Cardiac septum (tissue), 1 donor: ENCODE measurements at regions not wholly inside any gene's neighbourhood (a gene's known extent, or its start where the extent isn't known, plus 50 kb on each side); places are given as distances from the start of the nearest gene placed in this dataset.
"Not testable (repeated sequence)": the region's sequence is repeated elsewhere in the genome, so short reads cannot be mapped to it uniquely, and the experiment has no call there.

Experiments used
- DNase-seq: peaks from one replicate; pipeline ENCODE4 v3.0.0-alpha.2; 2020; ENCODE audit warnings: low spot score
- intact Hi-C: fragments of 100-400 bp; cut with DNase I; formaldehyde crosslinking; loops from one replicate; pipeline ENCODE4 v1.14.0; 2022
- donor health status: DM: no; HTN: no; CAD: no.

DNA sequence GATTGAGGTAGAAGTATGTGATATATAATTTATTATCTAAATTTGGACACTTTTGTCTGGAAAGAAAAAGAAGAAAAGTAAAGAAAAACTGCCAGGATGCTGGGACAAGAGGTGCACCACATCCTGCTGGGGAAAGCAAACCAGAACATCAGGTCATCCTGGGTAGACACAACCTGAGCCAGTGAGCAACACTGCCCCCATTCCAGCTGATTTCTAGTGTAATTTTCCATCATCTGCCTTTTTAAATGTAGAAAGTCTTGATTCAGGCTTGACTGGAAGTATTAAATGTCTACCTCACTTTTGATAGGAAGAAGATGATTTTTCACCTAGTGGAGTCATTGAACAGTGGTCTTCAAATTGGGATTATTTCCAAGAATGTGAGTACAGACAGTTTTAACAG, 1164.5 kb upstream of the CITED2 start:
- intact Hi-C loops, result loop anchor here (10.0 kb wide), 2 partner anchors 236 to 1164 kb away; partner anchors contain the start of gene CITED2
- no peak for DNase-seq

DNA sequence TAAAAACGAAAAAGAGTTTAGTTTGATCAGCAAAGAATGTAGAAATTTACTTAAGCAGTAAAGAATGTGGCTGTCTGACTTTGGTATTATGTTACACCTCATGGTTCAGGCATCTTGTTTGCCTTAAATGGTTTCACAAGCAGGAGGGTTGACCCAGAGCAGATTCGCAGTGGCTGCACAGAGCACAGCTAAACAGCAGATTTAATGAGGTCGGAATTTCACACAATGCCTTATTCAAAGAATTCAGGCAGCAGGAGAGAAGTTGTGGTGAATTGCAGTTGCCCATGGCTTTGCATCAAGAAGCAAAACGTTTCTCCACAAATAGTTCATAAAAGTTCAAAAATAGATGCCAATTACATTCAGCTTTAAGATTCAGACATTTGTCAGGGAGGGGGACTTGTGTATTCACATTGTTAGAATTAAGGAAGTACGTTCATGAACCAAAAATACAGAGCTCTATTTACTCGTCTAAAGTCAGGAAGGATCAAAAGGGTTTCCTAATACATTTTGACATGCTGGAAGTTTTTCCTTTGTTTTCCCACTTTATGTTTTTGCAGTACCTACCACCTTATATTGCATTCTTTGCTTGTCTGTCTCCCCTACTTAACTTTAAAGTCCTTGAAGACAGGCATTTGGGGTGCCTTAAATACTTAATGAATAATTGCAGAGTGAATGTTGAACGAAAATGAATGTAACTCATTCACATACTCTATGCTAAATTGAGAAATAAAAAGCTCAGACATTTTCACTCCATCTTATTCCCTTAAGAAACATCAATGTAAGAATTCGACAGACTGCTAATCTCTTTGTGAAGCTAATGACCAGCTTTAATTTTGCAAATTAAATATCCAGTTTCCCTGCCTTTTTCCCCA, 1163.6 kb upstream of the CITED2 start:
- no peak for DNase-seq
- intact Hi-C loops, result loop anchor here (10.0 kb wide), 2 partner anchors 237 to 1163 kb away; partner anchors contain the start of gene CITED2

DNA sequence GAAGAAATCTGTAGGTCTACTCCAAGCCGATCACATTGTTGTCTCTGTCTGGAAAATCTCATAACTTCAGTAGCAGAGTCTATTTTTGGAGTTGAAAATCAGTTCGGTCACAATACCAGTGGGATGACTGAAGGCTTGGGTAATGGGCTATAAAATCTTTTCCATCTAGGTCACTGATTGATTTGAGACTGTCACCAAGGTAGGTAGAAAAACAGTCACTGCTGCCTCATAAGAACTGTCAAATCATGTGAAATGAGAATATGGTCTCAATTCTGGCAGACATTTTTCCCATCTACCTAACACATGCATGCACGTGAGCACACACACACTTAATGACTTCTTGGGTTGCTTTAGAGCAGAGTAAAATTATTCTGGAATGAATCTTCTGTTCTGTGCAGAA, 1162.8 kb upstream of the CITED2 start:
- no peak for DNase-seq
- intact Hi-C loops, result loop anchor here (10.0 kb wide), 2 partner anchors 238 to 1162 kb away; partner anchors contain the start of gene CITED2

DNA sequence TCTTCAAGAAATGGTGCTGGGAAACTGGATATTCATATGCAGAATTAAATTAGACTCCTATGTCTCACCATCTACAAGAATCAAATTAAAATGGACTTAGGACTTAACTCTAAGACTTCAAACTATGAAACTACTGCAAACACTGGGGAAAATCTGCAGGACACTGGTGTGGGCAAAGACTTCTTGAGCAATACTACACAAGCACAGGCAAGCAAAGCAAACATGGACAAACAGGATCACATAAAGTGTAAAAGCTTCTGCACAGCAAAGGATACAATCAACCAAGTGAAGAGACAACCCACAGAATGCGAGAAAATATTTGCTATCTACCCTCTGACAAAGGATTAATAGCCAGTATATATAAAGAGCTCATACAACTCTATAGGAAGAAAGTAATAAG, 1161.1 kb upstream of the CITED2 start:
- DNase-seq, result no peak
- intact Hi-C loops, result loop anchor here (10.0 kb wide), 2 partner anchors 239 to 1161 kb away; partner anchors contain the start of gene CITED2

DNA sequence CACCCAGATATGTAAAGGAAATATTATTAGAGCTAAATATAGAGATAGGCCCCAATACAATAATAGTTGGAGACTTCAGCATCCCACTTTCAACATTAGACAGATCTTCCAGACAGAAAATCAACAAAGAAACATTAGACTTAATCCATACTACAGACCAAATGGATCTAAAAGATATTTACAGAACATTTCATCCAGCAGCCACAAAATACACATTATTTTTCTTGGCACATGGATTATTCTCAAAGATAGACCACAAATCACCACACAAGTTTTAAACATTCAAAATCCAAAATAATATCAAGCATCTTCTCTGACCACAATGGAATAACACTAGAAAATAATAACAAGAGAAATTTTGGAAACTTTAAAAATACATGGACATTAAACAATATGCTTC, 1159.1 kb upstream of the CITED2 start:
- no peak for DNase-seq
- intact Hi-C loops, result loop anchor here (10.0 kb wide), 2 partner anchors 241 to 1159 kb away; partner anchors contain the start of gene CITED2

DNA sequence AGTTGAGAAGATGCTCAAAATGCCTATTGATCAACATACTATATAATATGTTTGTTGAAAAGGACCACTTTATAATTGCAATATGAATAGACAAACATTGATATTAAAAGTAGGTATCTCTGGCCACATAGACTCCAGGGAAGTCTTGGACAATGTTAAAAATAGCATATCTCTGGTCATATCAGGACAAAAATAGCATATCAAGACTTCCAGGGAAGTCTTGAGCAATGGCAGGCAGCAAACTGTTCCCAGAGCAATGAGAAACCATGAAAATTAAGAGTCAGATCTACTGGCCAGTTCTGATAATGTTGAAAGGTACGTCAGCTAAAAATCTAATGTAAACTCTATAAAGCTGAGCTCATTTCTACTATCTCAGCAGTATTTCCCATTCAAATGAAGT, 1130.3 kb upstream of the CITED2 start:
- DNase-seq, result no peak
- intact Hi-C loops, result no loop called here

DNA sequence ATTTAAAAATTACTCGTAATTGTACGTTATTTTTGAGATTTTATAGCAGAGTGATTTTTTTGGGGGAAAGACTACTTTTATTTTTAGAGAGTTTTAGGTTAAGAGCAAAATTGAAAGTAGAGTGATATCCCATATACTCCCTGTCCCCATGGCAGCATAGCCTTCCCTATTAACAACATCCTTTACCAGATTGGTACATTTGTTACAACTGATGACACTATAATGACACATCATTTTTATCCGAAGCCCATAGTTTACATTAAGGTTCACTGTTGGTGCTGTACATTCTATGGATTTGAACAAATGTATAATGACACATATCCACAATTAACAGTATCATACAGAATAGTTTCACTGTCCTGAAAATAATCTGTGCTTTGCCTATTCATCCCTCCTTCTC, 1126.4 kb upstream of the CITED2 start:
- intact Hi-C loops, result no loop called here
- DNase-seq, result no peak

DNA sequence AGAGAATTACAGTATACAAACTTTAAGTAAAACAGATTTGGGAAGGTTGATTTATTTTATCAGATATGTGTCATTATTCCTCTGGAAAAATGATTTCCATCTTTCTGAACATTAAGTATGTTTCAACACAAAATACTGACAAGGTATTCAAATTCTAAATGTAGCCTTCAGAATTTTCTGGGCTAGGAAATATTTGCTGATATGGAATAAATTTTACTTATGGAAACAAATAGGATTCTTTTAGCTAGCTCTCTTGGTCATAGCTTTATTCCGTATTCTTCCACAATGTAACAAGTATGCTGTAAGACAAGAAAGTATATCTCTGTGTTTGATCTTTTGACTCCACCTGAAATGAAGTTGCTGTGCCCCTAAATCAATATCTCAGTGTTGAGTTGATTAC, 1125.2 kb upstream of the CITED2 start:
- intact Hi-C loops, result no loop called here
- no peak for DNase-seq

DNA sequence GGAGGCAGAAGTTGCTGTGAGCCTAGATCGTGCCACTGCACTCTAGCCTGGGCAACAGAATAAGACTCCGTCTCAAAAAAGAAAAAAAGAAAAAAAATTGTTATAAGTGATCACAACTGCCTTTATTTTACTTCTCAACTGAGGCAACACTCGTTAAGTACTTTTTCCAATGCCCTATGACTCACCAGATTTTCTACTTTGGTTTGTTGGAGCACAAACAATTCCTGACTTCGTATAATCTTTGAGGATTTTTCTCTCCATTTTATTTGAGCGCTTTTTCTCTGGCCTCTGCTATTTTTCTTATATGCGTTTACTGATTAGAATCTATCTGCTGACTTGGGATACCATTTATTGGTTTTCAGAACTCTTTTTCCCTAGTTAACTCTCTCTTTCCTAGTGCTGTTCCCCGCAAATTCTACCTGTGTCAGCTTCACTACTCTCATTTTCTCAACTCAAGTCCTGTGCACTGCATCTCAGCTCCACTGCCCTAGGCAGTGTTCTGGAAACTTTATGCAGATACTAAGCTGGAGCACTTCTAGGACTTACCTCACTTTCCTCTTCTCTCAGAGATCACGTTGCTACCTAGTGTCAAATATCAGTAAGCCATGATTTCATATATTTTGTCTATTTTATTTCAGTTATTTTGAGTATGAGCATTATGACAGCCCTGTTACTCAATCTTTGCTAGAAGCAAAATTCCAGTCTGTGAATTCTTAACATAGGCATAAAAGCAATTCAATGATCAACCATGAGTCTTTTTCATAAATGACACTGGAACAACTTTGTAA, 1120.1 kb upstream of the CITED2 start:
- DNase-seq, result no peak
- intact Hi-C loops, result no loop called here

DNA sequence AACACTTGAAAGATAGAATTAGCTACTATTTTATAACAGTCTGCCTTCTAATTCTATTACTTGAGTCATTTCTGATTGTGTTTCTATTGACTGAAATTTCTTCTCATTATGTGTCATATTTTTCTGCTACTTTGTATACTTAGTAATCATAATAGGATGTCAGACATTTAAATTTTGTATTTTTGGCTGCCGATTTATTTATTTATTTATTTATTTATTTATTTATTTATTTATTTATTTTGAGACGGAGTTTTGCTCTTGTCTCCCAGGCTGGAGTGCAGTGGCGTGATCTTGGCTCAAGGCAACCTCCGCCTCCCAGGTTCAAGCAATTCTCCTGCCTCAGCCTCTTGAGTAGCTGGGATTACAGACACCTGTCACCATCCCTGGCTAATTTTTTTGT, 1119.0 kb upstream of the CITED2 start:
- intact Hi-C loops, DNase-seq: not testable (repeated sequence)

DNA sequence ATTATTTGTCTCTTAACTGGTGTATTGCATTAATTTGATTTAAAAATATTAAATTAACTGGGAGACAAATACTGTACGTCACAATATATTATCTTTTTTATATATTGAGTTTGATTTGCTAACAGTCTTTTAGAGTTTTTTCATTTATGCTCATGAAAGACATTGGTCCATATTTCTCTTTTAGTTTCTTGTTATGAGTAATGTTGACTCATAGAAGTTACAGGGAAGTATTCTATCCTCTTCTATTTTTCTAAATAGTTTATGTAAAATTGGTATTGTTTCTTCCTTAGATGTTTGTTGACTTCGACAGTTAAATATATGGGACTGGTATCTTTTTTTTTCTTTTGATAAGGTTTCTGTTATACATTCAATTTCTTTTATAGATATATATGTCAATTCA, 1115.6 kb upstream of the CITED2 start:
- DNase-seq, result no peak
- intact Hi-C loops, result no loop called here

DNA sequence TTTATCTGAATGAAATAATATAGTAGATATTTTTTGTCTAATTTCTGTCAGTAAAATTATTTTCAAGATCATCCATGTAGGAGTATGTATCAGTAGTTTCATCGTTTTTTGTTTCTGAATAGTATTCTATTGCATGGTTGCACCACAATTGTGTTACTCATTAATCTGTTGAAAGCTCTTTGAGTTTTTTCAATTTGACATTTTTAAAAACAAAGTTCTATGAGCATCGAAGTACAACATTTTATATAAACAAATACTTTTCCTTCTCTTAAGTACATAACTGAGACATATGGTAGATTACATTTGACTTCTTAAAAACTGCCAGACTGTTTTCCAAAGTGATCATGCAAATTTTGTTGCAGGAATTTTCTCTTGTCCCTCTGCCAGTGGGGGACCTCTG, 1113.1 kb upstream of the CITED2 start:
- DNase-seq, result no peak
- intact Hi-C loops, result no loop called here

DNA sequence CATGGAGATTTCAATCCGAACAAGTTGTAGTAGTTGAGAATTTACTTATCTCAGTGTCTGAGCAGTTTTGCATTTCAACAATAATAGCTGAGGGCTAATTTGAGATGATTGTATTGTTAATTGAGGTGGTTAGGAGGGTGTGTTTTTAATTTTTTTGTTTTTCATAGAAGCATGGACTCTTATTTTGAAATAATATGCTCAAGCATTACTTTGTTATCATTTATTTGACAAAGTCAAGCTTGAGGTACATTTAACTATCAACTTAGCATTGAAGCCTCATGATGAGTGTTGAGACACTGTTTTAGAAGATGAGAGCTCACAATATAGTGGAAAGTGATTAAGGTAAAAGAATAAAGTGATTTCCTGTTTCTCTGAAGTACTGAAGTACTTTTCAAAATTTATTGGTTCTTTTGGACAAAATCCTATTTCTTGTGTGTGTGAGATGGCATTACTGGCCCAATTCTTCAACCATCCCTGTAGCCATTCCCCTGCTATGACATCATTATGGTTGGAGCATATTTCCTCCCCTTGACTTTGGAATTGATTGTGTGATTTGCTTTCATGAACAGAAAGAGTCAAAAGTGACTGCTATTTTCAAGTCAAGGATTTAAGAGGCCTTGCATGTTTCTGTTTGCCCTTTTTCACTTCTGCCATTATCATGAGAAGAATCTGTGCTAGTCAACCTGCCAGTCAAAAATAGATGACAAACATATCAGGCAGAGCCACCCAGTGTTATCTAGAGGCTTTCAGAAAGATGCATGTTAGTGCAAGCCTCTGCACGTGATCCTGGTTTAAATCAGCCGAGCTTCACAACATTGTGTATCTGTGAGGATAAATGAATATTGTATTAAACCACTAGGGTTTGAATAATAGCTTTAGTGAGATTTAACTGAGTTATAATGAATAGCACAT, 1112.3 kb upstream of the CITED2 start:
- intact Hi-C loops, result no loop called here
- DNase-seq, result no peak

DNA sequence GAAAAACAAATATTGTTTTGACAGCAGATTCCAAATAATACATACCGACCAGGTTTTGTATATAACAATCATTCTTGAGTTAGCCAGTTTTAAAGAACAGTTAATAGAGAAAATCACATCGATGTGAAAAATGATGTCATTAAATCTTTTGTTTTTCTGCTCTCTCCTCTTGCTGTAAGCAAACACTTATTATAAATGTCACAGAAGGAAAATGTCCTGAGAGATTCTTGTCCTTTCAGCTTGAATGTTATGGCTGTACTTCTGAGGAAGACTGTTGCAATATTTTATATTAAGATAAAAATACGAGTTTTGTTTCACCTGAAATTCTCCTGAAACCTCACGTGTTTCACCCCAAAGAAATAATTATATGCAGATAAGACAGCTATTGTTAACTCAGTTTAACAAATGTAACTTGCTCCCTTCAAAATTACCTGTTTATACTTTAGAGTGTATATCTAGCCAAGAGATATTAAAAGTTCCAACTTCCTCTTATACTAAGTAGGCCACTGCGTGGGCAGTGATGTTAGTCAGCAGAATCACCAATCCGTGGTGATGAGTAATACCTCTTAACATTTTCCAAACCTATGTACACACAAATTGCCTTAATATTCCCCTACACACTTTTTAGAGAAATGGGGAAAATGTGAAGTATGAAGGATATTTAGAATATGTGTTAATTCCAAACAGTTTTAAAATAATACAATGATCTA, 1111.4 kb upstream of the CITED2 start:
- intact Hi-C loops, result no loop called here
- DNase-seq, result no peak

DNA sequence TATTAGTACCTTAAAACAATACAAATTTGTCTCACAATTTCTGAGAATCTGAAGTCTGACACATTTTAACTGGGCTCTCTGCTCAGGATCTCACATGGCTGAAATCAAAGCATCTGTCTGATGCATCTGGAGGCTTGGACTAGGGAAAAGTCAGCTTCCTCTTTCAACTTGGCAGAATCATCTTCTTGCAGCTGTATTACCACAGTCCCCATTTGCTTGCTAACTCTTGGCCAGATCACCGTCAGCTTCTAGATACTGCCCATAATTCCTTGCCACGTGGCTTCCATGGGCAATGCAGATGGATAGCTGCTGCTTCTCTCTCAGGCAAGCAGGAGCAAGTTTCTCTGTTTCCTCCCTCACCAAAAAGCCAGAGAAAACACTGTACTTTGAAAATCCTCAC, 1106.4 kb upstream of the CITED2 start:
- no peak for DNase-seq
- intact Hi-C loops, result no loop called here

DNA sequence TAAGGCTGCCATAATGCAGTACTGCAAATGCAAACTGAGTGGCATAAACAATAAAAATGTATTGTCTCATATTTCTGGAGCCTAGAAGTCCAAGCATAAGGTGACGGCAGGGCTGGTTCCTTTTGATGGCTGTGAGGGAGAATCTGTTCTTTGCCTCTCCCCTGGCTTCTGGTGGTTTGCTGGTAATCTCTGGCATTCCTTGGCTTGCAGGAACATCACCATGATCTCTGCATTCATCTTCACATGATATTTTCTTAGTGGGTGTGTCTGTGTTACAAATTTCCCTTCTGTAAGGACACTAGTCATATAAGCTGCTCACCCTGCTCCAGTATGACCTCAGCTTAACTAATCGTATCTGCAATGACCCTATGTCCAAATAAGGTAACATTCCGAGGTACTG, 1104.2 kb upstream of the CITED2 start:
- intact Hi-C loops, result no loop called here
- DNase-seq, result no peak

DNA sequence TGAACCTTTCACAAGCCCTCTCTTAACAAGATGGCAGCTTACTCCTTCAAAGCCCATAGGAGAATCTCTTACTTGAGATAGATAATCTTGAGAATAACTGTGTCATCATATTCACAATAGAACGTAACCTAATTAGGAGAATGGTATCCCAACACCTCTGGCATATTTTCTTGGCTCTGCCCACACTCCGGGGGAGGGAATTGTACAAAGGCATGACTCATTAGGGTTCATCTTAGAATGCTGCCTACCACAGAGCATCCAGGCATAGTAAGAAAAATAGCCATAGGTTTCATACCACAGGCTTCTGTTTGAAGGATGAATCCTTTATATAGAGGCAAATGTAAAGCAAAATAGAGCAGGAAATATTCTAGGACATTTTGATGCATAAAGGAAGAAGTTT, 1100.6 kb upstream of the CITED2 start:
- intact Hi-C loops, result no loop called here
- no peak for DNase-seq

DNA sequence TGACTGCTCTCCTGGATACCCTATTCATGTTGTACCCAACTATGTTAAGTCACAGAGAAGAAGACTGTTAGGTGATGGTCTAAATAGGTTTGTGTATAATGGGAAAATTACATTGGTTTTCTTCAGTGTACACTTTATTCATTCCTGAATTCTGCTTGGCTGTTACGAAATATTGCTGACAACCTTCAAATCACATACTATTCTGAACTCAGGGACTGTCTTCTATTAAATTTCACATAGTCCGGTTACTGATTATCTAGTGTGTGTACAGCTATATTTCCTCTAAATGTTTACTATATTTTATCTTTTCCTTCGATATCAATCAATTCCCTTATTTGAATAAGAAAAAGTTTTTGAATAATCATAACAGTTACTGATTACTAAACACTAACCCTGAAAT, 1090.3 kb upstream of the CITED2 start:
- intact Hi-C loops, result no loop called here
- DNase-seq, result no peak

DNA sequence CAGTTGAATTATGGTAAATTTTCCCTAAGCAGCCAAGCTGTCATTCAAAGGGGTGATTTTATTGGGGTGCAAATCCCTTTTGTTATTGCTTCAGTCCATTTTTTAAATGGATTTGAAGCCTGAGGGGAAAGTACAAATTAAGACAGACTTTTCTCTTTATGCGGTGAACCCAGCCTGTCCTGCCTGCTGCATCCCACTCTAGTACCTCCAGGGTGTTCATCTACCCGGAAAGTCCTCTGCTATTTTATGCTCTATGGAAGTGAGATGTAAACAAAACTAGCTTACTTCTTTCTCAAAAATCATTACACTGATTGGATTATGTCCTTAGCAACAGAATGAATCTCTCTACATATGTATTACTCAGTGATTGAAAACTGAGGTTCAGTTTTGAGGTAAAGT, 1088.9 kb upstream of the CITED2 start:
- DNase-seq, result no peak
- intact Hi-C loops, result no loop called here
